Activated T-cell treated with anti-CD3 and anti-CD28 coated beads, Interleukin-2, amount 50 U/mL, for 1 hour (primary cell): ENCODE measurements at regions not wholly inside any gene's neighbourhood (a gene's known extent, or its start where the extent isn't known, plus 50 kb on each side); places are given as distances from the start of the nearest gene placed in this dataset.
"Not testable (repeated sequence)": the region's sequence is repeated elsewhere in the genome, so short reads cannot be mapped to it uniquely, and the experiment has no call there.

ENCODE experiments used
- DNase-seq: peaks from one replicate; pipeline ENCODE4 v3.0.0-alpha.2; 2020

DNA sequence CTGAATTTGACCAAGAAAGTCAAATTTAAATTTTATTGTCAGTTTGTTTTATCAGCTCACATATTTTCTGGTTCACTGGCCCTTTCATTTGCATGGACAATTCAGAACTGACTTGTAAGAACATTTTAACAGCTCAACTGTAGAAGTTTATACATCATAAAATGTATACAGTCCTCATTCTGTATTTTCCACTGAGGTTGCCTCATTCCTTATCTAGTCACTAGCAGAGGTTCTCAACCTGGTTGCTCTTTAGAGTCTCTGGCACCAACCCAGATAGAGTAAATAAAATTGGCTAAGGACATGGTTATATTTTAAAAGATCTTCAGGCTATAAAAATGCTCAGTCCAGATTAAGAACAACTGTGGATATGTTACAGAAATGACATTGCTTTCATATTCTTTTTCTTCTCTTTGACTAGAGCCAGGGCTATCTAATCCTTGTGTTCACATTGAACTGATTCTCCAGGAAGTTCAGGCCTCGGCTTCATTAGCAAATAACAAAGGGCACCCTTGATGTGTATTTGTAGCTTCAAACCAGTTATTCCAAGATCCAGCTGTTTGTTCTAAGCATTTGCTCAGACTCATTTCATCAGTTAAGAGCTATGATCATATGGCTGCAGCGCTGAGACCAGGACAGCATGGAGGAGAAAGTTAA is 782.5 kb downstream of the ETS1 start:
- DNase-seq = no peak

DNA sequence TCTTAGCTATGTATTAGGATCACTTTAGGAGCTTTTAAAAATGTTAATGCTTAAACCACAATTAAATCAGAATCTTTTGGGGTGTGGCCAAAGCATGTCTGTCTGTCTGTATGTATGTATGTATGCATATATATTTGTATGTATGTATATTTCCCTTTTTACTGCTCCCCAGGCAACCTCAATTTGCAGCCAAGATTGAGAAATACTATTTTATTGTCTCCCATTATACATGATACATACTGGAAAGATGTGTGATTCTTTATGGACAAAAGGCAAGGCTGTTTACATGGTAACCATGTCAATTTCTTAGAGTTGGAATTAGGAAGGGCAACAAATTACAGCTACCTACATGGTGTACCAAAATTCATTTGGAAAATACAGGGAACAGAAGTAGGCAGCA is 783.6 kb downstream of the ETS1 start:
- DNase-seq = no peak

- DNase-seq = no peak
These were observed 786.2 kb downstream of the ETS1 start for GRCh38 chr11:127800989-127801688.

GRCh38 chr11:127795326-127795725 is 792.0 kb downstream of the ETS1 start:
- DNase-seq = no peak

DNA sequence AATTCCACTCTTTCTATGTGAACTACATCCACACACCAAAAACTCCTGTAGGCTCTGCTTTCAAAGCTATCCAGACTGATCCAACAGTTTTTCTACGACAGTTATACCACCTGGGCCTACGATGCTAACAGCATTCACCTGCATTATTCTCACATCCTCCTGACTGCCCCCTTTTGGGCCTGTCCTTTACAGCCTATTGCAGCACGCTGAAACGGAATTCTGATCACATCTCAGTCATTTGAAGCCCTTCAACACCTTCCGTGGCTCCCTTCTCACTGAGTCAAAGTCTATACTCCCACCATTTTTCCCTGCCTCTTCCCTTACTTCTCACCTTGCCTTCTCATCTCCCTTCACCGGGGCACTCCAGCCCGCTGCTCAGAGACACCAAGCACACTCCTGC is 791.3 kb upstream of the KIRREL3 start:
- no peak for DNase-seq

- no peak for DNase-seq
These were observed 790.0 kb upstream of the KIRREL3 start for GRCh38 chr11:127790592-127790991.

DNA sequence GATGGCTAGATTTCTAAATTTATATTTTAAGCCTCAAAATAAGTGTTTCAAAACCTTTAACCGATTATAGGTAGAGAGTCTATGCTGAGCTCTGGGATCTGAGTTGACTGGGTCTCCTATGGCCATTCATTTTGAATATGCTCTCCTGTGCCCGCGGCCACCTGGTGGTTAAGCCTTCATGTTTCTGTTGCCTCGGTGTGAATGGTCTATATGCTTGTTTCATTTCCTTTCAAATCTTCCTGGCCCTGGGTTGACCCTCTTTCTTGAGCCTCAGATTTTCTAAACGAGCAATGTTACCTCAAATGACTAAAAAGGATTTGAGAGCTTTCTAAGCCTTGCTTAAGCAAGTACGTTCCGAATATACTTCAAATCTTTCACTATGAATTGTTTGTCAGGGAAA is 789.4 kb upstream of the KIRREL3 start:
- no peak for DNase-seq

- DNase-seq = not testable (repeated sequence)
These were observed 772.4 kb upstream of the KIRREL3 start for GRCh38 chr11:127772938-127773337.

- DNase-seq = not testable (repeated sequence)
These were observed 768.4 kb upstream of the KIRREL3 start for GRCh38 chr11:127768931-127769330.

DNA sequence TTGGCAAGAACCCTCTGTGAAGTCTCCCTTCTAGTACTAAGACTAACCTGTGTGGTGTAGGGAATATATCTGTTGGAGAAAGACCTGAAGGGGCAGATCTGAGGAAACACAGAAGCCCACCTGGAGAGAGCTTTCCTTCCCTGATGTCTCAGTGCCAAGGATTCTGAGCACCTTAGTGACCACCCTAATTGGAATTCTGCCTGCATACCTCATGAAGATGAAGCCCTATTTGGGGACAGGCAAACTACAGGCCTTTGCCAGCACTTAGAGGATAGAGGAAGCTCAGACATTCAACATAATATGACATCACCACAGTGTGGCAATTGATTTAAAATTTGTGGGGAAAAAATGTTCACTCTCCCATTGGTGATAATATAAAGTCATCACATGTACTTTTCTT is 766.2 kb upstream of the KIRREL3 start:
- no peak for DNase-seq

DNA sequence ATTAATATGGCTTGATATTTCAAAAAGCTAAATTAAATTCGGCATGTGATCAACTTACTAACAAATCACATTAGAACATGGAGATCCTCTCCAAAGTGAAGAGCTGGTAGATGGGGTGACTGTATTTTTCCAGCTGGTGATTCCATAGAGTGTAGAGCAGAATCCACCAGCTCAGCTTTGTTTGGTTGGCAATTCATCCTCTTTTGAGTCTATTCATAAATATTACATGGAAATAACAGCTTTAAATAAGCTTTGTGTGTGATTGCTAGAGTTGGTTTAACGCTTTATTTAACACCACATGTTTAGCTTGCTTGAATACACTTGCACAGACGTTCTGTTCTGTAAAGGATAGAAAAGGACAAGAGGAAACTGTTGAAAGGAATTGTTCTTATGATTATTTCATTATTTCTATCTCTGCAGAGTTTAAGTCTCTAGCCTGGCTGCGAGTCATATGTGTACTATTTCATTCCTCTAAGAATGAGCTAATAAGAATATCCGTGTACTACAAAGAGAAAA is 738.3 kb upstream of the KIRREL3 start:
- no peak for DNase-seq

DNA sequence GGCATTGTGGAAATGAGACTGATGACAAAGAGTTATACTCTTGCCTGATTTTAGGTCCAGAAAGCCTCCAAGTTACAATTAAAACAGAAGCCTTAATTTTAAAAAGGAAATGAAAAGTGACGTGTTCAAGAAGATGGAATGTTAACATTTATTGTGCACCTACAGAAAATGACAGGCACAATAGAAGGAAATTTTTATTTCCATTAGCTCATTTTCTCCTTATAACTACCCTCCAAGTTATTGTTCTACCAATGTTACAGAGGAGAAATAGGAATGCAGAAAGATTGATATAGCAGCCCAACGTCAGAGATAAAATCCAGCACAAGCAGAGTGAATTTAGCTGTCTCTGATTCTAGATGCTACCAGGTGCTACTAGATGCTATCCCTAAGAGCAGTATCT is 736.9 kb upstream of the KIRREL3 start:
- DNase-seq = no peak

DNA sequence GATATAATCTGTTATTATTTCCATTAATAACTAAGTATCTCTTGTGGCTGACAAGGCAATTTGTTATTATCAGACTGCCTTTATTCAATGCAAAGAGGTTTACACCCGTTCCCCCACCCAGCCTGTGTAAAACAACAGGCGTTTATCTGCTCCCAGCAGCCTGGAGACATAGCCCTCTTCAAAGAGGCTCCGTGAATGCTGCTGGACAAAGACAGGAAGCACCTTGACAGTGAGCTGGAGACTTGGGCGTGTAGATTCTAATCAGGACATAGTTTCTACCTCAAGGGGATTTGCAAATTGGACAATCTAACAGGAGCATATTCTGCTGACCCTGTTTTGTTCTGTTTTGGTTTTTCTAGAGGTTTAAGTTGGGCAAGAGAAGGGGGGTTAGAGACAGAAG is 733.0 kb upstream of the KIRREL3 start:
- no peak for DNase-seq

DNA sequence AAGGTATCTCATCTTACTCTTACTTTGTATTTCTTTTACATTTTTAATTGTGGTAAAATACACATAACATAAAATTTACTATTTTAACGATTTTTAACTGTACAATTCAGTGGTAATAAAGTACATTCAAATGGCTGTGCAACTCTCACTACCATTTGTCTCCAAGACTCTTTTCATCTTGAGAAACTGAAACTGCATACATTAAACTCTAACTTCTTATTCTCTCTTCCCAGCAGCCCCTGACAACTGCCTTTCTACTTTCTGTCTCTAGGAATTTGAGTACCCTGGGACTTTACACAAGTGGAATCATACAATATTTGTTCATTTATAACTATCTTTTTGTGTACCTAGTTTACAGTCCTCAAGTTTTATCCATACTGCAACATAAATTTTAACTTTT is 725.8 kb upstream of the KIRREL3 start:
- no peak for DNase-seq

- no peak for DNase-seq
These were observed 723.1 kb upstream of the KIRREL3 start for GRCh38 chr11:127723714-127724113.

DNA sequence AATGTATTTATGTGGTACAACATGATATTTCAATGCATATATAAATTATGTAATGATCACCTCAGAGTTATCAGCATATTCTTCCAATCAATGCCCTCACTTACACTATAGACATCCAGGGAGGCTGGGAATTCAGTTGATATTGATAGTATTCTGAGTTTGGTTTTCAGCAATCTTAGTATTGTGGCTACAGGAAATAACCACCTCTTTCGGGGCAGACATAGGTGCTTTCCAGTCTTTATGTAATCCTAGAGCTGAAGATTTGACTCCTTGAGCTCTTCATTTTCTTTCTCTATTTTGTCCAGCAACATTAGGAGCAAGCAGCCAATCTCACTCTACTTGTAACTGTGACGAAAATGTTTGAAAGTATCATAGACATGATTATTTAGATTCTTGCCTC is 712.7 kb upstream of the KIRREL3 start:
- no peak for DNase-seq

DNA sequence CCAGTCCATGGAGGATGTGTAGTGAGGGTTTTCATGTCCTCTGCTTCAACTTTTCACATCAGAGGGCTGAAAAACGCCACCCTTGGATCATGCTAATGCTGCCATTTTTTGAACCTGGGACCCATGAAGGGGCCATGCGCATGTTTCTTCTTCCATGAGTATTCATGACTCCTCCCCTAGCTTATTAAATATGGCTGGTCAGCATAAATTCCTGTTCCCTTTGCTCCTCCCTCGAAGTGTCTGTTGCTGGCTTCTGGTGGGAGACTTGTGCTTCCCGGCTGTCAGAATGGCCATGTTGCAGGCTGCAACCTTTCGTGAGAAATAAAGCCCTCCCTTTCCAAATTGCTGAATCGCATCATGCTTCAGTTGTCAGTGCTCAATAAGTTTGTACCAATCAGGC is 711.2 kb upstream of the KIRREL3 start:
- no peak for DNase-seq

DNA sequence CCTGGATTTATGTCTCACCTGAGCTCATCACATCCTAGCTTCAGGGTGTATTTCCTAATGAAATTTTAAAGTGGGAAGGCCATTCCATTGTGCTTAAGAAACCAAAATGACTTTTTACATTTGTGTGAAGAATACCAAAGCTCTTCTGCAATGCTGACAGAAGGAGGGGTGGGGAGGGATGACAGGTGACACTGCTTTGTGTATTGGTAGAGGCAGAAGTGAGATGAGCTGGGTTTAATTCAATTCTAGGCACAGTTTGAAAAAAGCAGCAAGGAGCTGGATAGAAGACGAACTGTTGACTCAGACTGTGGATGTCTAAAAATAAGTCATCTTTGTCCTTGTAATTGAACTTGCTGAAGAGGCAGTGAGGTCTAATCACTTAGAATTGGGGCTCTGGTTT is 710.3 kb upstream of the KIRREL3 start:
- no peak for DNase-seq

DNA sequence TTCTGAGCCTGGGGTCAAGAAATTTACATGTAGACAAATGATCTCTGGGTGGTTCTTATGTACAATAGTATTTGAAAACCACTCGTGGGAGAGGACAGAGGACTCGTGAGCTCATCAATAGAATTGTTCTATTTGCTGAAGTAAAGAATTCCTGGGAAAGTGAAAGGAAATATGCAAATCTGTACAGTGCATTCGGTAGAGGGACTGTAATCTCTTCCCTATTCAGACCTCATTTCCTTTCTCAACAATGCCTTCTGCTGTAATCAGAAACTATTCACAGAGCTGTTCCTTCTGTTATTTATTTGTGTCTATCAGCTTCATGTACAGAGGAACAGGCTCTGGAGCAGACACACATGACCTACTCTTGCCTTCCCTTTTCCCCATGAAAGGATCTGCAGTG is 709.4 kb upstream of the KIRREL3 start:
- DNase-seq = no peak

DNA sequence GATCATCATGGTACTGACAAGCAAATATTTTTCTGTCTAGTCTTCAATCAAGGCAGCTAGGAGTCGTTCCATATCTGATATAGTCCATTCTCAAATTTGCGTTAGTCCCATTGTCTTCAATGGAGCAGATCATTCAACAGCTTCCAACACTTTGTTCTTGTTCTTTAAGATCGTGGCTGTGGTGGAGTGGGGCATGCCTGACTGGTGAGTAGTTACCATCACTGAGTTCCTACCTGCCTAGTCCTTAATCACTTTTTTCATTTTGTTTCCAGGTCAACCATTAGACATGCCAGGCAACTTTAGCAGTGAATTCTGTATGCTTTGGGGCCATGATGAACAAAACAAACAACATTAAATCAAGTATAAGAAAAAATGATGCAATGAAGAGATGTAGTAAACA is 693.1 kb upstream of the KIRREL3 start:
- no peak for DNase-seq

DNA sequence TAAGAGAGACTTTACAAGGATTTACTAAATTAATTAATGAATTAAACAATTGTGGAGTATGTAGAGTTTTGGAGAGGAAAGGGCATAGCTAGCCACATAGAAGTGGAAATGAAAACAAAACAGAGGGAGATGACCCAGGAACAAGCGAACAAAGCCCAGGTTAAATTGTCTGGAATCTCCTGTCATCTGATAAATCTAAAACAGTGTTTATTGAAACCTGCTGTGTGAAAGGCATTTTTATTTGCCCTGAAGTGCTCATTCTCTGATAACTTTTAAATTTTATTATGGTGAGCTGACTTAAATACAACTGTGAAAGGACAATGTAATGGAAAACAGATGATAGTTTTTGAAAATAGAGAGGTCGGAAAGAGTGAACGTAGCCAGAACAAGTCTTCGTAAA is 682.8 kb upstream of the KIRREL3 start:
- no peak for DNase-seq

DNA sequence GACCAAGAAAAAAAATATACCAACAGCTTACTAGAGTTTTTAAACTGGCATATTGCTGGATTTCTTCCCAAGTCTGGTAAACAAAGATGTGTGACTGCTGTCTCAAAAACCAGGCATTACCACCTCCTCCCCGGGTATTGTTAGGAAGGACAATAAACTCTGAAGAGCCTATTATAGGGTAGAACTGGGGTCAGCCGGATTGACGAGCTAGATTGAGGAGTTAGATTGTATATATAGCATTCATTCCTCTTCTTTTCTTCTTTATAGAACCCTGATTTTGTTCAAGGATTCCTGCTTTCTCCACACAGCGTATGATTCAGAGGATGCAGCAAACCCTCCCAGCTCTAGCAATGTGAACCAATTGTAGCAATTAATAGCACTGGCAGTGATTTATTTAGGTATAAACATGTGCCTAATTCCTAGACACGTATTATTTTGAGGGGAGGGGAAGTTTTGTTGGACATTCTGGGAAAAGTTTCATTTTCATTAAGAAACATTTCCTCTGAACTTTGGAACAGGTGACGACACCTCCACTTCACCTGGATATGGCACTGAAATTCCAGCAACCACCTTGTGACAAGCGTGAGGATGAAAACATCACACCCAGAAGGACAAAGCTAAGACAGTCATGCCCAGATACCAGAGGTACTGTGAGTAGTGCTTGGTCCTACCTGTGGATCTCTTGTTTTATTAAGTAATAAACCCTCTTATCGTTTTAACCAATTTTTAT is 679.4 kb upstream of the KIRREL3 start:
- no peak for DNase-seq

DNA sequence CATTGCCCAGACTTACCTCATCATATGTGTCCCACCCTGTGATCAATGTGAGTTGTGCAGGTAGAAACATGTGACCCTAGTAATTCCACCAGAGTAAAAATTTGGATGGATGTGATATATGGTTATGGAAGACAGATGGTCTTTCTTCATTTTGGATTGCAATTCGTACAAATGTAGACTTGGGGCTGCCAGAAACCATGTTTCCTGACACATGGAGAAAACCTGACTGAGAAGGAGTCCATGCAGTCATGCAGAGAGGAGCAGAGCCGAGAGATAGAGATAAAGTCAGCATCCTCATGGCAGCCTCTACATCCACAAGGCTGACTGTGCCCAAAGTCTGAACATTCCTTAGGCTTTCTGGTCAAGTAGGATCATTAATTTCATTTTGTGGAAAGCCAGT is 678.1 kb upstream of the KIRREL3 start:
- no peak for DNase-seq
